HG02571 (cell line): ENCODE measurements at regions not wholly inside any gene's neighbourhood (a gene's known extent, or its start where the extent isn't known, plus 50 kb on each side); places are given as distances from the start of the nearest gene placed in this dataset.

Experiments used
- ATAC-seq: cut with Tn5 transposase; IDR thresholded peaks from one replicate; pipeline ENCODE4 v1.9.1; 2021; ENCODE audit warnings: mild to moderate bottlenecking, moderate library complexity; ENCODE audit not compliant: unreplicated experiment

DNA sequence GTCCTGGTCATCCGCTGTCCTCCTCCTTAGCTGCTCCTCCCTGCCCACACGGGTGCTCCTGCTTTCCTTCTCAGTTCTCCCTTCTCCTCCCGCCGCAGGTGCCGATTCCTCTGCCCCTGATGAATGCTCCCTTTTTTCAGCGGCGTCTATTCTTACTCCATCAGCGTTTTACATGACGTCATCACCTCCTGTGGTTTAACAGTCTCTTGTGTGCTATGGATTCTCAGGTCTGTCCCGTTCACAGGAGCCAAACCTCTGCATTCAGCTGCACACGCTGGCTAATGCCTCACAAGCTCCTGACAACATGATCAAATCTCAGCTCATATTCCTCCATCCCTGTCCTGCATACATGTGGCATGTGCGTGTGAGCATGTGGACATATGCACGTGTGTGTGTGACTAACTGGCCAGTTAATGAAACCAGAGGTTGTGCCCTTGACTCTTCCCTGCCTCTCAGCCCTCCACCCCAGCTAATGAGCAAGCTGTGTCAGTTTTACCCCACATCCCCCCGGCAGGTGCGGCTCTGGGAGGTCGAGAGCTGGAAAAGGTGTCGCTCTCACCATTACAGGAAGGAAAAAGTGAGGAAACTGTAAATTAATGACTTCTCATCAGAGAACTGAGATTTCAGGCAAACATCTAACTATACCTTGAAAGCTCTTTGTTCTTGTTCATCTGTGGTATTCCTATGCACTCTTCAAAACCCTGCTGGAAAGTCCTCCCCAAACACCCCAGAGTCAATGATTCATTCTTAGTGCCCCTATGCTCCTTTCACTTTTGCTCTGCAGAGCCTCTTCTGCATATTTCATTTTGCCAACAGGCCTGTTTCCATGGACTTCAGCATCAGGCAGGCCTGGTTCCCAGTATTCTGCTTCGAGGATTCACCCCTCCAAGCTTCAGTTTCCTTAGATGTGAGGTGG is 163.1 kb downstream of the TTLL2 start:
- no peak for ATAC-seq

- ATAC-seq = no peak
These were observed 166.7 kb downstream of the TTLL2 start for GRCh38 chr6:167491438-167492099.

DNA sequence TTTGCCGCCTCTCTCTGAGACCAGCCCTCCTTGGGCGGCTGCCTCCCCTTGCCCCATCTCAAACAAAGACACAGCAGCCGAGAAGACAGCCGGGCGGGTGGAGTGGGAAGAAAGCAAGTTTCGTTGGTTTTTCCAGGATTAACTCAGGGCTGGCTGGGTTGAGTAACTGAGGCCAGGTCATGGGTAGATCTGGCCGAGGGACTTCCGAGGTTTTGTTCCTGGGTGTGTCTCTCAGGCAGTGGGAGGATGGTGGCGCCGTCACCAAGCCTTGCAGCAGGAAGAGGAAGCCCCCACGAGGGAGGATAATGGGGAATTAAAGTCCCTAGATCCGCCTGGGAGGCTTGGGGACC is 167.2 kb downstream of the TTLL2 start:
- ATAC-seq = no peak

- ATAC-seq = no peak
These were observed 168.4 kb downstream of the TTLL2 start for GRCh38 chr6:167493310-167493709.

- no peak for ATAC-seq
These were observed 169.3 kb downstream of the TTLL2 start for GRCh38 chr6:167493976-167494697.

DNA sequence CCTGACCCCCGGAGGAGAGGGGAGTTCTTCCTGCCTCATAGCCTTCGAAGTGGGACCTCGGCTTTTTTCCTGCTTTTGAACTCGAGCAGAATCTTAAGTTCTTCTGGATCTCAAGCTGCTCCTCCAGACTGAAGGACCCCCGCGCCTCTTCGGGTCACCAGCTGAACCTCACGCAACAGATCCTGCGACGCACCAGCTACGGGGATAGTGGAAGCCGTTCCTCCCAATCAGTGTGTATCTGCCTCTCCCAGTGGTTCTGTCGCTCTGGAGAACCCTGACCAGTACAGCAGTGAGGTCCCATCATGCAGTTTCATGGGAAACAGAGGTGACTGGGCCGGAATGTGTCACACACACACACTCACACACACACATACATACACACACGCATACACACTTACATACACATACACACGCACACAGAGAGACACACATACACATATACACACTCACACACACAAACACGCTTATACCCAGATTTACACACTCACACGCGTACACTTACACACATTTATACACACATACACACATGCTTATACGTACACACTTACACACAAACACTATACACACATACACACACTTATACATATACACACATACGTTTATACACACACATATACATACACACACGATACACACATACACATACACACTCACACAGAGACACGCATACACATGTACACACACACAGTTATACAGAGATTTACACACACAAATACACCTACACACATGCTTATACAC is 170.0 kb downstream of the TTLL2 start:
- no peak for ATAC-seq

DNA sequence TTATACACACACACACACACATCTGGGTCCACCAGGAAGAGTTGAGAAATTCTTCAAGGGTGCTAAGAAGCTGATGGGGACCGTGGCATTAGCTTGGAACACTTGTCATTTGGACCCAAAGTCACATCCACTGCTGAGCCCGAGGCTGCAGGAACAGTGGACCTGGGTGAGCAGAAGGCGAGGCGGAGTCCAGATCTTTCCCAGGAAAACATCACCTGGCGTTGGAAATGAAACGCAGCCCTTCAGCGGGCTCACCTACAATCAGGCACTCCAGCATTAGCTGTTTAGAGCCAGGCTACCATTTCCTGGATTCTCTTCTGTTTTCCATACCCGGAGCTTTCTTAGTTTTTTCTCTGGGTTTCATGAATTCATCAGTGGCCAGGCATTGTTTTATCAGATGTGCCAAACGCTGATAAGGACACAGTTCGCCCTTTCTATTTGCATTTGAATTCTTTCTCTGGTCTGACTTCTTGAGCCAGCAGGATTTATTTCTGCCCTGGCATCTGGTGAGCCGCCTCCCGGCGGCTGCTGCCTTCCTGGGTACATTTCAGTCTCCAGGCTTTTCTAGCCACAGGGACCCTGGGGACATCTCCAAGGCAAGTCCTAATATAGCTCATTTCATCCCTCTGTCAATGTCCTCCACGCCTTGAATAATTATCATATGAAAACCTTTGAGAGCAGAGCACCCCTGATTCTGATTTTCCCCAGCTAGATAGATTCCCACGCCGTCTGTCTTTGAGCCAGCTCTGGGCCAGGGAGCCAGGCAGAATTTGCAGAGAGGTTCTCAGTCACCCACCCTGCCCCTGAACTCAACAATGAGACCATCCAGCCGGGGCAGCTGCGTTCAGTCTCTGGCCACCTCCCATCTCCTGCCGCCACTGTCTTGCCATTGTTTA is 170.9 kb downstream of the TTLL2 start:
- no peak for ATAC-seq

GRCh38 chr6:167496707-167497106 is 171.8 kb downstream of the TTLL2 start:
- no peak for ATAC-seq

GRCh38 chr6:167497428-167498056 is 172.7 kb downstream of the TTLL2 start:
- no peak for ATAC-seq

DNA sequence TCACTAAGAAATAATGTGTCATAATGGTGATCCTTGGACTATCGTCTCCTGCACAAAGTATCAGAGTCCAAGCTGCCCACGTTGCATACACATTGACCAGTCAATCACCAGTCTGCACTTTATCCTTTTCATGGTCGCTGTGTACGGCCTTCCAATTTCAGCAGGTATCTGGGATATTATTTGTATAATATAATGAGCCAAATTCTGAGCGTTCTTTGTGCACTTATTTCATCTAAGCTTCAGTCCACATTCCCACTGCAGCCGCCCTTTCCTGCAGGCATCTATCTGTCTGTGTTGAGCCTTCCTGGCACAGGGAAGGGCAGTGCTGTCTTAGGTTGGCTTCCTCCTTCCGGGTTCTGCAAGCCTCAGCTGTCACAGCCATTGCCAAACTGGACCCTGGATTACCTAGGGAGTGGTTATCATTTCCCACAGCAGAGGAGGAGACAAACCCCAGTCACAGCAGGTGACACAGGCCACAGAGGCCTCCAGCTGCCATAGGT is 174.3 kb downstream of the TTLL2 start:
- no peak for ATAC-seq

DNA sequence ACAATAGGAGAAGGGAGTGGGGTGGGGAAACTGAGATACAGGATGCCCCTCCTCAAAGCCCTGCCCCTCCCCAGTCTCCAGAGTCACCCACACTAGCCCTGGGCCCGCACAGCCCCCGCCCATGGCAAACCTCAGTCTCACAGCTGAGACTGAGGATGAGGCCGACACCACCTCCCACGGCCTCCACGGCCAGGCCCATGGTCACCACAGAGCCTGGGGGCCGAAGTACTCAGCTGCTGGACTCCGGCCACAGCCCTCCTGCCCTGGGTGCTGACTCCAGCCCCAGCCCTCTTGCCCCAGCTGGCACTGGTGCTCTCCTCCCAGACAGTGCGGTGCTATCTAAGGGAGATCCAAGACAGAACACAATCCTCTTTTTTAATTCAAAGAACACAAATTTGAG is 176.1 kb downstream of the TTLL2 start:
- ATAC-seq = no peak

GRCh38 chr6:167501831-167502385 is 177.0 kb downstream of the TTLL2 start:
- ATAC-seq = no peak

GRCh38 chr6:167502471-167502870 is 177.6 kb downstream of the TTLL2 start:
- ATAC-seq = no peak

- ATAC-seq = no peak
These were observed 179.6 kb downstream of the TTLL2 start for GRCh38 chr6:167504385-167504961.

DNA sequence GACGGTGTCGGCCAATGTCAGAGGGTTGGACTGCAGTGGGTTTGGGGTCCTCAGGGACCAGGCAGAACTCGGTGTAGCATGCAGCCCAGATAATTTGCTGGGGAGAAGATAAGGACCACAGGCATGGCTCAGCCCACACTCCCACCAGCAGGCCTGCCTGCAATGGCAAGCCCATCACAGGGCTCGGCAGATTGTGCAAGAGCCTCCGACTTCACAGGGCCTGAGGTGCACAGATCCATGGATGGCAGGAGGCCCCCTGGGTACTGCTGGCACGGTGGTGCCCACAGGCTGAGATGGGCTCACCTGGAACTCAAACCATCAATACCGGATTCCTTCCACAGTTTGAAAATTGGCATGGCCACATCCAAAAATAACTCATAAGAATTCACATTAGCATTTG is 180.3 kb downstream of the TTLL2 start:
- no peak for ATAC-seq

DNA sequence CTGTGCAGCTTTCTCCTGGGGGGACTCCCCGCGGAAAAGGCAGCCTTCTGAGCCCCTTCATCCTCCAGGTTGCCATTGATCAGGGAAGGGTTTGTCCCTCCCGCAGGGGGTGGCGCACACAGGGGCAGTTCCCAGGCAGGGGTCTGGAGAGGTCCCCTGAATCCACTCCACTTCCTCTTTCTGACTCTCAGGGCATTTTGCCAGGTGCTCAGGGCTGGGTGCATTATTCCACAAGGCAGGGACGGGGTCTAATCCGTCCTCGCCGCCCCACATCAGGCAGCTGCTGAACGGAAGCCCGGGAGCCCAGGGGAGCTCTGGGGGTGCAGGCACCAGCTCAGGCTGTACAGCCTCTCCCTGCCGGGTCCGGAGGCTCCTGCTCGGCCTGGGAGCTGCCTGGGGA is 180.9 kb downstream of the TTLL2 start:
- ATAC-seq = no peak

GRCh38 chr6:167506443-167507301 is 181.8 kb downstream of the TTLL2 start:
- no peak for ATAC-seq
